Vagina (tissue), 2 donors: ENCODE measurements at regions not wholly inside any gene's neighbourhood (a gene's known extent, or its start where the extent isn't known, plus 50 kb on each side); places are given as distances from the start of the nearest gene placed in this dataset.

Experiments
- DNase-seq, 2 donors: peaks; one replicate each; pipeline ENCODE4 v3.0.0-alpha.2; 2017; ENCODE audit errors: extremely low spot score in 2 of 2
- H3K27ac ChIP-seq: fragments of 200-600 bp; sonication (generic); one replicate; pipeline ENCODE4 v1.5.1; 2019
- H3K27me3 ChIP-seq: fragments of 200-600 bp; sonication (generic); one replicate; pipeline ENCODE4 v1.5.1; 2019
- H3K36me3 ChIP-seq, 2 donors: fragments of 200-600 bp; sonication (generic); one replicate each; pipeline ENCODE4 v1.5.1; 2017 to 2019
- H3K4me1 ChIP-seq: fragments of 200-600 bp; sonication (generic); one replicate; pipeline ENCODE4 v1.5.1; 2019
- H3K4me3 ChIP-seq, 2 donors: fragments of 200-600 bp; sonication (generic); 1 replicate in 1 of 2; 2 replicates in 1 of 2; pipeline ENCODE4 v1.5.1; 2016 to 2019
- H3K9me3 ChIP-seq: fragments of 200-600 bp; sonication (generic); one replicate; pipeline ENCODE4 v1.5.1; 2019
- CTCF ChIP-seq, 3 experiments: fragments of 450-650 bp in 2 of 3; fragments of 200-600 bp in 1 of 3; sonication (generic) in 1 of 3; IDR thresholded peaks; one replicate each; pipeline ENCODE4 v1.5.1; 2017 to 2019; ENCODE audit warnings: antibody characterized with exemption in 3 of 3, mild to moderate bottlenecking in 2 of 3, moderate library complexity in 2 of 3
- POLR2A ChIP-seq, 2 donors: fragments of 450-650 bp; IDR thresholded peaks; one replicate each; pipeline ENCODE4 v1.6.1; 2017; ENCODE audit warnings: antibody characterized with exemption in 2 of 2, mild to moderate bottlenecking in 2 of 2, moderate library complexity in 2 of 2
- POLR2AphosphoS5 ChIP-seq, 2 donors: sonication (generic); formaldehyde crosslinking; IDR thresholded peaks; one replicate each; pipeline ENCODE4 v1.9.0; 2017; ENCODE audit warnings: antibody characterized with exemption in 2 of 2, mild to moderate bottlenecking in 2 of 2, low read depth in 1 of 2; ENCODE audit not compliant: insufficient read depth in 1 of 2
- intact Hi-C: fragments of 100-400 bp; cut with DNase I; formaldehyde crosslinking; loops from one replicate; pipeline ENCODE4 v1.15.1; 2023

GRCh38 chr21:18460979-18461378, 57.4 kb upstream of the TMPRSS15 start:
- TF ChIP-seq CTCF (IDR thresholded peaks at IDR 0.05) (no peak), POLR2AphosphoS5 (IDR thresholded peaks at IDR 0.05; ENCODE audit: insufficient read depth in 1 of 2, low read depth in 1 of 2) (no peak), POLR2A (IDR thresholded peaks at IDR 0.05) (no peak)
- intact Hi-C loops = no loop called here
- no peak for DNase-seq
- Histone ChIP-seq H3K27me3 (no peaks in the 10 kb centered on the region), H3K27ac (no peak overlapping the region), H3K4me3 (no peak overlapping the region), H3K36me3 (no peaks in the 10 kb centered on the region), H3K9me3 (no peaks in the 10 kb centered on the region), H3K4me1 (no peaks in the 10 kb centered on the region)

- no peak for TF ChIP-seq CTCF (IDR thresholded peaks at IDR 0.05)
- TF ChIP-seq POLR2AphosphoS5 (IDR thresholded peaks at IDR 0.05; ENCODE audit: insufficient read depth in 1 of 2, low read depth in 1 of 2) = no peak
- TF ChIP-seq POLR2A (IDR thresholded peaks at IDR 0.05) = no peak
- intact Hi-C loops = no loop called here
Measured at GRCh38 chr21:18461743-18462142, 58.2 kb upstream of the TMPRSS15 start.

GRCh38 chr21:18467715-18468114, 64.1 kb upstream of the TMPRSS15 start:
- intact Hi-C loops = no loop called here
- Histone ChIP-seq H3K4me1 (no peaks in the 10 kb centered on the region), H3K9me3 (no peaks in the 10 kb centered on the region), H3K27me3 (no peaks in the 10 kb centered on the region), H3K27ac (no peak overlapping the region), H3K4me3 (no peak overlapping the region), H3K36me3 (no peaks in the 10 kb centered on the region)
- DNase-seq = no peak
- no peak for TF ChIP-seq POLR2A (IDR thresholded peaks at IDR 0.05)
- TF ChIP-seq CTCF (IDR thresholded peaks at IDR 0.05) = no peak
- TF ChIP-seq POLR2AphosphoS5 (IDR thresholded peaks at IDR 0.05; ENCODE audit: insufficient read depth in 1 of 2, low read depth in 1 of 2) = no peak

More at GRCh38 chr21:18461743-18462142, 58.2 kb upstream of the TMPRSS15 start:
- Histone ChIP-seq H3K36me3 (no peaks in the 10 kb centered on the region), H3K9me3 (no peaks in the 10 kb centered on the region), H3K4me1 (no peaks in the 10 kb centered on the region), H3K27ac (no peak overlapping the region), H3K27me3 (no peaks in the 10 kb centered on the region), H3K4me3 (no peak overlapping the region)
- DNase-seq = no peak

GRCh38 chr21:18468790-18469189, 65.2 kb upstream of the TMPRSS15 start:
- intact Hi-C loops = no loop called here
- no peak overlapping the region for H3K4me3 ChIP-seq
- TF ChIP-seq POLR2A (IDR thresholded peaks at IDR 0.05) (no peak), CTCF (IDR thresholded peaks at IDR 0.05) (no peak), POLR2AphosphoS5 (IDR thresholded peaks at IDR 0.05; ENCODE audit: insufficient read depth in 1 of 2, low read depth in 1 of 2) (no peak)
- DNase-seq = no peak
- no peaks in the 10 kb centered on the region for H3K4me1 ChIP-seq
- H3K36me3 ChIP-seq = no peaks in the 10 kb centered on the region
- H3K27ac ChIP-seq = no peak overlapping the region
- no peaks in the 10 kb centered on the region for H3K27me3 ChIP-seq
- H3K9me3 ChIP-seq = no peaks in the 10 kb centered on the region

- TF ChIP-seq CTCF (IDR thresholded peaks at IDR 0.05) (no peak), POLR2A (IDR thresholded peaks at IDR 0.05) (no peak), POLR2AphosphoS5 (IDR thresholded peaks at IDR 0.05; ENCODE audit: insufficient read depth in 1 of 2, low read depth in 1 of 2) (no peak)
- no peak for DNase-seq
- Histone ChIP-seq H3K4me3 (no peak overlapping the region), H3K4me1 (no peaks in the 10 kb centered on the region), H3K27me3 (no peaks in the 10 kb centered on the region), H3K9me3 (no peaks in the 10 kb centered on the region), H3K36me3 (no peaks in the 10 kb centered on the region), H3K27ac (no peak overlapping the region)
- intact Hi-C loops = no loop called here
Measured at GRCh38 chr21:18476639-18477038, 73.1 kb upstream of the TMPRSS15 start.
